ENCODE measurements at regions not wholly inside any gene's neighbourhood (a gene's known extent, or its start where the extent isn't known, plus 50 kb on each side); places are given as distances from the start of the nearest gene placed in this dataset.

GRCh38 chr2:9736021-9736420, 105.2 kb upstream of the YWHAQ start:
- no peak for DNase-seq
- in situ Hi-C loops (cut with MboI; ENCODE audit: low pct_unique_long_range_greater_than_20kb, low sequenced_read_pairs): no loop called here

- in situ Hi-C loops (cut with MboI; ENCODE audit: low pct_unique_long_range_greater_than_20kb, low sequenced_read_pairs): no loop called here
- DNase-seq: peak; percentile 28
These were observed 106.0 kb upstream of the TAF1B start for GRCh38 chr2:9737053-9737875.

GRCh38 chr2:9738062-9738461, 105.2 kb upstream of the TAF1B start:
- in situ Hi-C loops (cut with MboI; ENCODE audit: low pct_unique_long_range_greater_than_20kb, low sequenced_read_pairs): no loop called here
- no peak for DNase-seq

- peak; percentile 21 for DNase-seq
- in situ Hi-C loops (cut with MboI; ENCODE audit: low pct_unique_long_range_greater_than_20kb, low sequenced_read_pairs): no loop called here
These were observed 104.5 kb upstream of the TAF1B start for GRCh38 chr2:9738535-9739496.

DNA sequence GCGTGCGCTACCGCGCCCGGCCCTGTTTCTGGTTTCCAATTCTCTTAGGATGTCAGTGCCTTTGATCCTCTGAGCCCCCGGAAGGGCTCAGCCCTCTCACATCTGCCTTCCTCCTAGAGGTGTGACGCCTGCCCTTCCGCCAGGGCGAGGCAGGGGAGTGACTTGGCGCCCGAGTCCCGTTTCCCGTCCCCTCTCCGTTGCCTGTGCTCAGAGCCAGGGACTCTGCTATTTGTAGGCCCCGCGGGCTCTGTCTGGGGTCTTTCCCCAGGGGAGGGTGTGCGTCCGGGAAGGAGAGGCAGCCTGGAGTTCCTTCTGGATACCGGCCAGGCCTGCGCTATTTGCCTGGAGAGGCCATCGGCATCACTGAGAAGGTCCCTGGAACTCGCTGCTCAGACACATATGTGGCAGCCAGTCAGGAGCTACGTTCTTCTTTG, 103.7 kb upstream of the TAF1B start:
- in situ Hi-C loops (cut with MboI; ENCODE audit: low pct_unique_long_range_greater_than_20kb, low sequenced_read_pairs): no loop called here
- DNase-seq: no peak

- DNase-seq: no peak
- in situ Hi-C loops (cut with MboI; ENCODE audit: low pct_unique_long_range_greater_than_20kb, low sequenced_read_pairs): no loop called here
These were observed 102.7 kb upstream of the TAF1B start for GRCh38 chr2:9740382-9741073.

DNA sequence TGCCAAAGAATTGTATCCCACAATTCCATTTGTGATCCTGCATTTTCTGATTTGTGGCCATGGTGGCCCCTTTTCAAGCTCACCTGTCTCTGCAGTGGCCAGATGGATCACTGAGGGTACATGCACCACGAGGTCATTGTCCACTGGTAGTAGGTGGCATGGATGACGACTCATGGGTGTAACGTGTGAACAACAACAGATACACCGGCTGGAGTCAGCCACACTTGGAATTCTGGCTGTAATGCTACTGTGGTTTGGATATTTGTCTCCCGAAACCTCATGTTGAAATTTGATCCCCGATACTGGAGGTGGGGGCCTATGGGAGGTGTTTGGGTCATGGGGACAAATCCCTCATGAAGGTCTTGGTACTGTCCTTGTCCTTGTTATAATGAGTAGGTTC, 102.2 kb upstream of the TAF1B start:
- in situ Hi-C loops (cut with MboI; ENCODE audit: low pct_unique_long_range_greater_than_20kb, low sequenced_read_pairs): no loop called here
- no peak for DNase-seq

DNA sequence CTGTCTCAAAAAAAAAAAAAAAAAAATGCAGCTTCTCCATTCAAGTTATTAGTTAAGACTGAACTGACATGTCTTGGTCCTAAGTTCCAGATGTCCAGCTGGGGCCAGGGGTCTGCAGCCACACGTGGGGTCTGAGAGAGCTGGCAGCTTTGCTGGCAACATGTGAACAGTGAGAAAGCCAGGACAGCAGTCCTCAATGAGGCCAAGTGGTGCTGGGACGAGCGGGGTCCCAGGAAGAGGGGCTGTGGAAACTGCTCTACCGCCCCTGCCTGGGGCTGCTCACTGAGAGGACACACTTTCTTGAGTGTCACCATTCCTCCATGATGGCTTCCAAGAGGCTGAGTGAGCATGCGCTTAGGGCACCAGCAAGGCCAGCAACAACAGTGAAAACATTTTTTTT, 100.7 kb upstream of the TAF1B start:
- DNase-seq: no peak

GRCh38 chr2:9744256-9745004, 98.8 kb upstream of the TAF1B start:
- in situ Hi-C loops (cut with MboI; ENCODE audit: low pct_unique_long_range_greater_than_20kb, low sequenced_read_pairs): no loop called here
- no peak for DNase-seq

More for the DNA sequence above, 100.7 kb upstream of the TAF1B start:
- in situ Hi-C loops (cut with MboI; ENCODE audit: low pct_unique_long_range_greater_than_20kb, low sequenced_read_pairs): no loop called here

GRCh38 chr2:9745153-9745899, 97.9 kb upstream of the TAF1B start:
- DNase-seq: no peak
- in situ Hi-C loops (cut with MboI; ENCODE audit: low pct_unique_long_range_greater_than_20kb, low sequenced_read_pairs): no loop called here

DNA sequence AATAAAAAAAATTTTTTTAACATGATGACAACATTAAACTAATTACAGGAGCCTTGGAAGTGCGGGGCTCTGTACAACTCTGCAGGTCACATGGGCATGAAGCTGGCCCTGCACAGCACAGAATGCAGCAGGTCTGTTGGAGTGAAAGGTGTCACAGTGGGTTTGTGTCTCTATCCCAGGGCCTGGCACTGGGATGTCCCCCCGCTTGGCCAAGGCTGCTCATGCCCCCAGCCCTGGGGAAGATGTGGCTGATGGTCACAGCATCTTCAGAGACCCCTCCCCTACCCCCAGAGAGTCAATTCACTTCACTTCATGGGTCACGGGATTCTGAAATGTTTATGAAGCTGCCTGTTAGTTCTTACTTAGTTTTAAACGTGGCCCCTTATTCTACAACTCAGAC, 95.9 kb upstream of the TAF1B start:
- in situ Hi-C loops (cut with MboI; ENCODE audit: low pct_unique_long_range_greater_than_20kb, low sequenced_read_pairs): no loop called here
- DNase-seq: no peak

DNA sequence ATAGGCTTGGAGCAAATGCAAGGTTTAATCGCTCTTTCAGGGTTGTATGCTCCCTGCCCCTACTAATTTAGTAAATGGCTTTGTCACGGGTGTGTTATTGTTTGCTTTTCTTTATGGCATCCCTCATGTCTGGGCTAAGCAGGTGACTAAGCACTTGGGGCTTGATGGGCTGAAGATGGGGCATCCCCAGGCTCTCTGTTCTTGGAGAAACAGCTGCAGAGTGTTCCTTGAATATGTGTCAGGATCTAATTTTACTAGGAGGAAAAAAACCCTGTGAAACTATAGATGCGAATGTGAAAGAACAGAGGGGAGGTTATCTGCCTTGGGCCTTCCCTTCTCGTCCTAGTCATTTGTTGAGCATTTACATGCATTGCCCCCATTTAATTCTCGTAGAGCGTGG, 94.7 kb upstream of the TAF1B start:
- DNase-seq: no peak
- in situ Hi-C loops (cut with MboI; ENCODE audit: low pct_unique_long_range_greater_than_20kb, low sequenced_read_pairs): no loop called here

DNA sequence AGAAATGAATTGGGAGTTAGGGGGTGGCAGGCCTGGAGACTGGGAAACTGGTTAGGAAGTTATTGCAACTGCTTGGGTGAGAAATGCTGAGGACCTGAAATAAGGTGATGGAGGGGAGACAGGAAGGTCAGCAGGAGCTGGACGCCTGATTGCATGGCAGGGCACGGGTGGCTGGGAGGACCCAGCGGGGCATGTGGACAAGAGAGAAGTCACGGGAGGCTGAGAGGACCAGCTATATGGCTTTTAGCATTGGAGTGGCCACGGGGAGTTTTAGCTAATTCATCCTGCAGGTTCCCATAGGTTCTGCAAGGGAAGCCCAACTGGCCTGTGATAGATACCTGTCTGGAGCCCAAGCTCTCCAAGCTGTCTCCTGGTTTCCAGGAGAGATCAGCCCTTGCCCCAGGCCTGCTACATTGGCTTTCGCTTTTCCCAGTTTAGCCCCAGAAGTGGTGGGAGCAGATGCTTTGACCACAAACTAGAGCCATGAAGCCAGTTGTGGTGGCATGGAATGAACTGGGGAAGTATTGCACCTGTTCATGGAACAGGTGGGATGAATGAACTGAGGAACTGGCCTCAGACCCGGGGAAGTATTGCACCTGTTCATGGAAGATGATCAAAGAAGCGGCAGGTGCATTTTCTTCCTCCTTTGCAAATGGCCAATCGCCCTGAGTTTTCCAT, 93.6 kb upstream of the TAF1B start:
- in situ Hi-C loops (cut with MboI; ENCODE audit: low pct_unique_long_range_greater_than_20kb, low sequenced_read_pairs): no loop called here
- DNase-seq: no peak

- in situ Hi-C loops (cut with MboI; ENCODE audit: low pct_unique_long_range_greater_than_20kb, low sequenced_read_pairs): no loop called here
- DNase-seq: no peak
These were observed 92.8 kb upstream of the TAF1B start for GRCh38 chr2:9750224-9751215.

DNA sequence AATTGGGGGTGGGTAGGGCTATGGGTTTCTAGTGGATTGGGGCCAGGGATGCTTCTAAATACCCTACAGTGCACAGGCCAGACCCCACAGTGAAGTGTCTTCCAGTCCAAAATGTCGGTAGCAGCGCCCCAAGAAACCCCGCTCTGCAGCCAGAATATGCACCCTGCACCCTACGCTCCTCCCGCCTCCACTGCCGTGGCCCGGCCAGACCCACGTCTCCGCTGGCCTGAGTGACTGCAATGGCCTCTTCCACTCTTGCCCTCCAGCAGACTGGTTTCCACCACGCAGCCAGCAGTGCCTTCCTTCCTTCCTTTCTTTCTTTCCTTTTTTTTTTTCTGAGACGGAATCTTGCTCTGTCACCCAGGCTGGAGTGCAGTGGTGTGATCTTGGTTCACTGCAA, 91.4 kb upstream of the TAF1B start:
- in situ Hi-C loops (cut with MboI; ENCODE audit: low pct_unique_long_range_greater_than_20kb, low sequenced_read_pairs): no loop called here
- DNase-seq: no peak

DNA sequence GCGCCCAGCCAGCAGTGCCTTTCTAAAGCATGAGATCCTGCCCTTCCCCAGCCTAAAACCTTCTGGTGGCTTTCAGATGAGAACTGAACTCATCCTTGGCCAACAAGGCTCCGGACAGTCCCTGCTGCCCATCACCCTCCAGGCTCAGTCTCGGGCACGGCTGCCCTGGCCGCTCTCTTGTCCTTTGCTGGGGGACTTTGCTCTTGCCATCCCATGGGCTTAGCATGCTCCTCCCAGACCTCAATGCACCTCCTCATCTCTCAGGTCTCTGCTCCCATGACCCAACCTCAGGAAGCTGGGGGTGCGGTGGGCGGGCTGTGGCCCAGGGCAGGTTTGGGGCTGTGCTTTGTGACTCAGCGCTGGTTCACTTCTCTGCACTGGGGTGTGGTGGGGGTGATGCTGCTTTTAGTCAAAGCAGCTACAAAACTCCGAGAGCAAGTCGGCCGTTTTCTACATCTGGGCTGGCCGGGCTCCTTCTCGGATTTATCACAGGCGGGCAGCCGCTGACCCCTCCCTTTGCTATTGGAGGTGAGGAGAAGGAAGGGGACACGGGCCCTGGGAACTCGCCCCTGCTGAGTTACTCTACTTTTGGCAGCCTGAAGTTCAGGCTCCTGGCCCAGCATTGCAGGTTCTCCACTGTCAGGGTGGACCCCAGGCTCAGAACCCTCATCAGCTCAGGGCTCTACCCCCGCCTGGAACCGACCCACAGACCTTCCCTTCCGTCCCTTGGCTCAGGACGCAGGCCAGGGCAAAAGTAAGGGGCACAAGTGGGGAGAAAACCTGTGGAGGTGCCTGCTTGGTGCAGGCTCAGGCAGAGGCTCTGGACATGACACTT, 90.6 kb upstream of the TAF1B start:
- DNase-seq: no peak
- in situ Hi-C loops (cut with MboI; ENCODE audit: low pct_unique_long_range_greater_than_20kb, low sequenced_read_pairs): no loop called here

Data from KBM-7 (cell line).